GM23248 (cell line): ENCODE measurements at regions not wholly inside any gene's neighbourhood (a gene's known extent, or its start where the extent isn't known, plus 50 kb on each side); places are given as distances from the start of the nearest gene placed in this dataset.

Source experiments
- EZH2 ChIP-seq: fragments of 200-600 bp; sonication (generic); IDR thresholded peaks from 2 replicates; pipeline ENCODE4 v1.6.1; 2018; ENCODE audit warnings: antibody characterized with exemption, mild to moderate bottlenecking; ENCODE audit not compliant: insufficient read depth, poor library complexity, severe bottlenecking
- EZH2phosphoT487 ChIP-seq: fragments of 200-600 bp; sonication (generic); IDR thresholded peaks from 2 replicates; pipeline ENCODE4 v1.6.1; 2018; ENCODE audit warnings: antibody characterized with exemption, moderate library complexity, mild to moderate bottlenecking, low read depth; ENCODE audit not compliant: insufficient read depth

DNA sequence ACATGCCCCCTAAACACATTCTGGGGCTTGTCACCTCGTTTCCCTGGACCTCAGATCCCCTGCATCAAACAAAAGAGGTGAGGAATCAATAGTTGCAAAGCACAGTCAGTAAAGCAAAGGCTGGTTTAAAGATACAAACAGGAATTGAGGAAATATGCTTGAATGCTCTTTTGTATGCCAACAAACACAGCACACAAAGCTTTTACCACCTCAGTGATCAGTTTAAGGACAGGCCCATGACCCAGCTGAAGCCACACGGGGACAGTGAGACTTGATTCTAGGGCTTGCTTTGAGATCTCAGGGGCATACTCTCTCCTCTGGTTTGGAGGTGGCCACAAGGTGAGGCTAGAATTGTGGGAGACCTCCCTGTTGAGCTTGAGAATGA, 182.9 kb upstream of the CST7 start:
- TF ChIP-seq EZH2phosphoT487 (no peak), EZH2 (no peak)
